T-cell (primary cell): ENCODE measurements at regions not wholly inside any gene's neighbourhood (a gene's known extent, or its start where the extent isn't known, plus 50 kb on each side); places are given as distances from the start of the nearest gene placed in this dataset.
A peak's percentile ranks its signal among the peaks of the same experiment; 100 is the strongest.

Experiments
- ATAC-seq, 4 experiments: fragments of 200-7000 bp in 3 of 4; fragments of 150-1000 bp in 1 of 4; cut with Tn5 transposase; replicated peaks in 1 of 4; 1 replicate in 3 of 4; 2 replicates in 1 of 4; pipeline ENCODE4 v1.10.0; 2021; ENCODE audit warnings: moderate library complexity in 3 of 4, mild to moderate bottlenecking in 2 of 4, moderate number of reproducible peaks in 1 of 4
- CTCF ChIA-PET, 2 donors: fragments of 300-600 bp; sonication (Branson Sonifier 250); formaldehyde crosslinking; loops; one replicate each; lab custom pipeline; 2022; ENCODE audit warnings: antibody characterized with exemption in 2 of 2; lab: Charles Lee
- POLR2A ChIA-PET, 2 donors: fragments of 300-600 bp; sonication (Branson Sonifier 250); formaldehyde crosslinking; loops; one replicate each; lab custom pipeline; 2022; ENCODE audit warnings: antibody characterized with exemption in 2 of 2; lab: Charles Lee
- DNase-seq, 35 experiments: peaks; one replicate each; pipeline versions ENCODE4 v3.0.0 to v3.0.0-alpha.2; 2013 to 2023
- H3K27ac ChIP-seq: one replicate; pipeline ENCODE4 v1.5.1; 2013; ENCODE audit warnings: low read length
- H3K27me3 ChIP-seq, 2 experiments: replicated peaks in 1 of 2; 1 replicate in 1 of 2; 2 replicates in 1 of 2; pipeline versions ENCODE4 v1.6.1 to v1.7.0; 2013; ENCODE audit warnings: low read length in 1 of 2, mixed read lengths in 1 of 2; ENCODE audit not compliant: control insufficient read depth in 2 of 2, insufficient read depth in 2 of 2; ENCODE audit errors: extremely low read depth in 1 of 2
- H3K36me3 ChIP-seq, 2 donors: 1 replicate in 1 of 2; 2 replicates in 1 of 2; pipeline versions ENCODE4 v1.6.1 to v1.7.0; 2013; ENCODE audit warnings: low read length in 1 of 2; ENCODE audit not compliant: control insufficient read depth in 2 of 2, insufficient read depth in 1 of 2; ENCODE audit errors: extremely low read depth in 1 of 2
- H3K4me1 ChIP-seq, 2 experiments: 1 replicate in 1 of 2; 2 replicates in 1 of 2; pipeline versions ENCODE4 v1.6.1 to v1.7.0; 2013; ENCODE audit warnings: low read length in 2 of 2, mixed read lengths in 1 of 2; ENCODE audit not compliant: insufficient read depth in 2 of 2, control insufficient read depth in 1 of 2; ENCODE audit errors: extremely low read depth in 1 of 2
- H3K4me3 ChIP-seq, 2 donors: 1 replicate in 1 of 2; 2 replicates in 1 of 2; pipeline versions ENCODE4 v1.5.1 to v1.7.0; 2013; ENCODE audit warnings: mild to moderate bottlenecking in 2 of 2, low read length in 1 of 2, moderate library complexity in 1 of 2; ENCODE audit not compliant: control insufficient read depth in 1 of 2; ENCODE audit errors: extremely low read depth in 1 of 2
- H3K9me3 ChIP-seq: 2 replicates; pipeline ENCODE4 v1.7.0; 2013
- H3K27ac Mint-ChIP-seq, 2 donors: one replicate each; pipeline ENCODE4 v1.8.0; 2020 to 2021; ENCODE audit warnings: mild to moderate bottlenecking in 2 of 2, mixed read lengths in 2 of 2
- H3K27me3 Mint-ChIP-seq, 2 donors: one replicate each; pipeline ENCODE4 v1.8.0; 2021 to 2022; ENCODE audit warnings: mixed read lengths in 2 of 2
- H3K36me3 Mint-ChIP-seq: one replicate; pipeline ENCODE4 v1.8.0; 2021; ENCODE audit warnings: mixed read lengths
- H3K4me1 Mint-ChIP-seq, 3 donors: one replicate each; pipeline ENCODE4 v1.8.0; 2020 to 2022; ENCODE audit warnings: mixed read lengths in 3 of 3, mild to moderate bottlenecking in 1 of 3
- H3K4me3 Mint-ChIP-seq, 3 donors: one replicate each; pipeline ENCODE4 v1.8.0; 2020 to 2022; ENCODE audit warnings: mild to moderate bottlenecking in 3 of 3, mixed read lengths in 3 of 3, moderate library complexity in 3 of 3
- H3K9me3 Mint-ChIP-seq, 3 donors: one replicate each; pipeline ENCODE4 v1.8.0; 2020 to 2022; ENCODE audit warnings: mixed read lengths in 3 of 3
- WGBS: methylation state at CpG from one replicate; pipeline ENCODE4 v1.1.5; 2013; ENCODE audit warnings: missing lambda C conversion rate; ENCODE audit not compliant: insufficient coverage; 5-methylcytosine and 5-hydroxymethylcytosine counted together

GRCh38 chr1:25146451-25146855 lies 85.8 kb downstream of the SYF2 start:
- Mint-ChIP-seq H3K9me3 (no peaks in the 10 kb centered on the region), H3K4me1 (peaks cover 3 to 7% (median 4%) of the 10 kb centered on the region in 3 donors), H3K27ac (no peak overlapping the region), H3K4me3 (no peak overlapping the region), H3K36me3 (no peaks in the 10 kb centered on the region), H3K27me3 (peaks cover 23 to 45% of the 10 kb centered on the region in 2 donors)
- Histone ChIP-seq H3K9me3 (no peaks in the 10 kb centered on the region), H3K4me3 (no peak overlapping the region), H3K36me3 (no peaks in the 10 kb centered on the region), H3K4me1 (no peaks in the 10 kb centered on the region), H3K27ac (no peak overlapping the region), H3K27me3 (peaks cover 0 to 26% of the 10 kb centered on the region in 2 experiments)
- ATAC-seq (no peak), DNase-seq (no peak)
- ChIA-PET CTCF (no interaction called here), POLR2A (no interaction called here)
- WGBS: 83% methylated on average over 13 of the region's 15 CpGs

- H3K27ac ChIP-seq: no peak overlapping the region
- 78% methylated on average over 11 of the region's 17 CpGs for WGBS
- no peak for DNase-seq
- H3K4me3 Mint-ChIP-seq: no peak overlapping the region
- H3K27ac Mint-ChIP-seq: no peak overlapping the region
- peaks cover 18 to 40% of the 10 kb centered on the region in 2 donors for H3K27me3 Mint-ChIP-seq
- H3K27me3 ChIP-seq: peaks cover 0 to 24% of the 10 kb centered on the region in 2 experiments
- H3K4me1 Mint-ChIP-seq: peaks cover 3 to 7% (median 4%) of the 10 kb centered on the region in 3 donors
- H3K9me3 ChIP-seq: no peaks in the 10 kb centered on the region
- H3K4me3 ChIP-seq: no peak overlapping the region
- ChIA-PET POLR2A (interaction anchor here in 1 of 2 donors (0.6 kb wide), 1 partner anchor 20 kb away, joined by 6 read pairs; no protein-coding TSS in a partner anchor), CTCF (interaction anchor here (0.6 kb wide), 2 partner anchors 497 to 820 kb away, joined by 3 to 5 read pairs; no protein-coding TSS in a partner anchor)
- H3K36me3 Mint-ChIP-seq: no peaks in the 10 kb centered on the region
- no peaks in the 10 kb centered on the region for H3K36me3 ChIP-seq
- no peaks in the 10 kb centered on the region for H3K9me3 Mint-ChIP-seq
- ATAC-seq: no peak
- H3K4me1 ChIP-seq: no peaks in the 10 kb centered on the region
These were observed 86.4 kb downstream of the SYF2 start for GRCh38 chr1:25145775-25146393.

GRCh38 chr1:25140073-25140797 lies 92.1 kb downstream of the SYF2 start:
- Histone ChIP-seq H3K9me3 (no peaks in the 10 kb centered on the region), H3K36me3 (no peaks in the 10 kb centered on the region), H3K27me3 (peaks cover 0 to 28% of the 10 kb centered on the region in 2 experiments), H3K4me1 (no peaks in the 10 kb centered on the region), H3K4me3 (no peak overlapping the region), H3K27ac (no peak overlapping the region)
- Mint-ChIP-seq H3K27me3 (peaks cover 24 to 41% of the 10 kb centered on the region in 2 donors), H3K4me1 (peaks cover 0 to 4% (median 0%) of the 10 kb centered on the region in 3 donors), H3K4me3 (no peak overlapping the region), H3K9me3 (no peaks in the 10 kb centered on the region), H3K36me3 (no peaks in the 10 kb centered on the region), H3K27ac (no peak overlapping the region)
- 35% methylated on average over 9 of the region's 15 CpGs for WGBS
- DNase-seq (peak in 3 of 35 experiments; percentile 2 to 26 (median 16)), ATAC-seq (peak in 1 of 4 experiments; percentile 43)
- ChIA-PET POLR2A (no interaction called here), CTCF (no interaction called here)

GRCh38 chr1:25137521-25138395 lies 94.5 kb downstream of the SYF2 start:
- H3K9me3 ChIP-seq: no peaks in the 10 kb centered on the region
- CTCF ChIA-PET: interaction anchor here (0.6 to 0.7 kb wide), 5 partner anchors 12 to 839 kb away, joined by 3 to 6 read pairs (median 4); no protein-coding TSS in a partner anchor
- peaks cover 0 to 4% (median 0%) of the 10 kb centered on the region in 3 donors for H3K4me1 Mint-ChIP-seq

GRCh38 chr1:25137106-25137505 lies 95.2 kb downstream of the SYF2 start:
- CTCF ChIA-PET: interaction anchor here in 1 of 2 donors (0.7 kb wide), 1 partner anchor 840 kb away, joined by 4 read pairs; no protein-coding TSS in a partner anchor
- H3K4me3 Mint-ChIP-seq: no peak overlapping the region
- no peak for ATAC-seq
- Histone ChIP-seq H3K4me3 (no peak overlapping the region), H3K9me3 (no peaks in the 10 kb centered on the region), H3K36me3 (no peaks in the 10 kb centered on the region), H3K27me3 (peaks cover 0 to 26% of the 10 kb centered on the region in 2 experiments), H3K4me1 (no peaks in the 10 kb centered on the region), H3K27ac (no peak overlapping the region)
- no peak overlapping the region for H3K27ac Mint-ChIP-seq
- H3K9me3 Mint-ChIP-seq: no peaks in the 10 kb centered on the region
- no peaks in the 10 kb centered on the region for H3K36me3 Mint-ChIP-seq
- no CpG with 5 or more reads among the region's 1 CpG for WGBS
- DNase-seq: no peak
- POLR2A ChIA-PET: no interaction called here
- H3K27me3 Mint-ChIP-seq: peaks cover 28 to 38% of the 10 kb centered on the region in 2 donors
- H3K4me1 Mint-ChIP-seq: peaks cover 0 to 4% (median 0%) of the 10 kb centered on the region in 3 donors

More at GRCh38 chr1:25137521-25138395, 94.5 kb downstream of the SYF2 start:
- Mint-ChIP-seq H3K9me3 (no peaks in the 10 kb centered on the region), H3K4me3 (no peak overlapping the region), H3K27ac (no peak overlapping the region), H3K27me3 (peaks cover 28 to 39% of the 10 kb centered on the region in 2 donors), H3K36me3 (no peaks in the 10 kb centered on the region)
- ATAC-seq (no peak), DNase-seq (no peak)
- Histone ChIP-seq H3K36me3 (no peaks in the 10 kb centered on the region), H3K4me3 (no peak overlapping the region), H3K27ac (no peak overlapping the region), H3K27me3 (peaks cover 0 to 29% of the 10 kb centered on the region in 2 experiments), H3K4me1 (no peaks in the 10 kb centered on the region)
- POLR2A ChIA-PET: interaction anchor here in 1 of 2 donors (0.6 kb wide), 1 partner anchor 14 kb away, joined by 3 read pairs; no protein-coding TSS in a partner anchor
- no CpG with 5 or more reads among the region's 2 CpGs for WGBS

- H3K9me3 ChIP-seq: no peaks in the 10 kb centered on the region
- CTCF ChIA-PET: no interaction called here
- peaks cover 0 to 26% of the 10 kb centered on the region in 2 experiments for H3K27me3 ChIP-seq
- no peaks in the 10 kb centered on the region for H3K4me1 ChIP-seq
- H3K36me3 ChIP-seq: no peaks in the 10 kb centered on the region
- DNase-seq: no peak
- no peak for ATAC-seq
- no peak overlapping the region for H3K4me3 ChIP-seq
- POLR2A ChIA-PET: no interaction called here
- H3K4me1 Mint-ChIP-seq: peaks cover 0 to 4% (median 0%) of the 10 kb centered on the region in 3 donors
- H3K27me3 Mint-ChIP-seq: peaks cover 28 to 33% of the 10 kb centered on the region in 2 donors
- H3K27ac ChIP-seq: no peak overlapping the region
- H3K36me3 Mint-ChIP-seq: no peaks in the 10 kb centered on the region
- no peaks in the 10 kb centered on the region for H3K9me3 Mint-ChIP-seq
- H3K4me3 Mint-ChIP-seq: no peak overlapping the region
- WGBS: 93% methylated on average over 3 of the region's 8 CpGs
- no peak overlapping the region for H3K27ac Mint-ChIP-seq
These were observed 96.4 kb downstream of the SYF2 start for GRCh38 chr1:25135909-25136308.
